Kidney (tissue), 13 donors: ENCODE measurements at regions not wholly inside any gene's neighbourhood (a gene's known extent, or its start where the extent isn't known, plus 50 kb on each side); places are given as distances from the start of the nearest gene placed in this dataset.
"Not testable (repeated sequence)": the region's sequence is repeated elsewhere in the genome, so short reads cannot be mapped to it uniquely, and the experiment has no call there.

Source experiments
- DNase-seq, 5 donors: peaks; one replicate each; pipeline ENCODE4 v3.0.0-alpha.2; 2013 to 2020
- FAIRE-seq: peaks from 2 replicates; lab custom pipeline; 2012; peaks lifted over from hg19 to GRCh38; lab: Jason Lieb, UNC
- H3K27ac ChIP-seq, 2 donors: one replicate each; pipeline ENCODE4 v1.7.0; 2013; ENCODE audit warnings: low read depth in 2 of 2, low read length in 2 of 2, inconsistent platforms in 1 of 2
- H3K27me3 ChIP-seq: one replicate; pipeline ENCODE4 v1.7.1; 2013; ENCODE audit warnings: low read length, inconsistent platforms; ENCODE audit not compliant: control insufficient read depth, insufficient read depth
- H3K36me3 ChIP-seq, 3 donors: one replicate each; pipeline versions ENCODE4 v1.7.0 to v1.7.1; 2013; ENCODE audit warnings: low read length in 3 of 3, control low read depth in 1 of 3, inconsistent platforms in 1 of 3; ENCODE audit not compliant: insufficient read depth in 3 of 3, control insufficient read depth in 2 of 3
- H3K4me1 ChIP-seq, 3 donors: one replicate each; pipeline versions ENCODE4 v1.7.0 to v1.7.1; 2013; ENCODE audit warnings: low read length in 3 of 3, inconsistent platforms in 1 of 3, low read depth in 1 of 3; ENCODE audit not compliant: control insufficient read depth in 2 of 3, insufficient read depth in 2 of 3
- H3K4me3 ChIP-seq, 3 donors: one replicate each; pipeline versions ENCODE4 v1.7.0 to v1.8.1; 2013; ENCODE audit warnings: low read length in 3 of 3, control low read depth in 1 of 3, inconsistent platforms in 1 of 3
- H3K9ac ChIP-seq, 3 donors: one replicate each; pipeline versions ENCODE4 v1.7.0 to v1.7.1; 2013; ENCODE audit warnings: low read length in 3 of 3, control low read depth in 1 of 3, inconsistent platforms in 1 of 3
- H3K9me3 ChIP-seq, 3 donors: one replicate each; pipeline versions ENCODE4 v1.7.0 to v1.7.1; 2013; ENCODE audit warnings: low read length in 3 of 3, control low read depth in 1 of 3, inconsistent platforms in 1 of 3; ENCODE audit not compliant: control insufficient read depth in 2 of 3, insufficient read depth in 1 of 3
- intact Hi-C: fragments of 100-400 bp; cut with DNase I; formaldehyde crosslinking; loops from one replicate; pipeline ENCODE4 v1.11.1; 2022
- TF ChIP-seq, protein P1 (sequence below): IDR thresholded peaks from 3 replicates; pipeline ENCODE4 v1.5.1; 2012; ENCODE audit warnings: mild to moderate bottlenecking, moderate library complexity, borderline replicate concordance; ENCODE audit not compliant: insufficient read depth; ENCODE audit errors: extremely low read depth
- donor health status: control.
- donor health status: control.
- donor health status: control.
- donor health status: control.
- donor health status: control.
- donor health status: DM: yes; HTN: yes; CAD: no.
- donor health status: Normal renal cell carcinoma (clear cell type).

DNA sequence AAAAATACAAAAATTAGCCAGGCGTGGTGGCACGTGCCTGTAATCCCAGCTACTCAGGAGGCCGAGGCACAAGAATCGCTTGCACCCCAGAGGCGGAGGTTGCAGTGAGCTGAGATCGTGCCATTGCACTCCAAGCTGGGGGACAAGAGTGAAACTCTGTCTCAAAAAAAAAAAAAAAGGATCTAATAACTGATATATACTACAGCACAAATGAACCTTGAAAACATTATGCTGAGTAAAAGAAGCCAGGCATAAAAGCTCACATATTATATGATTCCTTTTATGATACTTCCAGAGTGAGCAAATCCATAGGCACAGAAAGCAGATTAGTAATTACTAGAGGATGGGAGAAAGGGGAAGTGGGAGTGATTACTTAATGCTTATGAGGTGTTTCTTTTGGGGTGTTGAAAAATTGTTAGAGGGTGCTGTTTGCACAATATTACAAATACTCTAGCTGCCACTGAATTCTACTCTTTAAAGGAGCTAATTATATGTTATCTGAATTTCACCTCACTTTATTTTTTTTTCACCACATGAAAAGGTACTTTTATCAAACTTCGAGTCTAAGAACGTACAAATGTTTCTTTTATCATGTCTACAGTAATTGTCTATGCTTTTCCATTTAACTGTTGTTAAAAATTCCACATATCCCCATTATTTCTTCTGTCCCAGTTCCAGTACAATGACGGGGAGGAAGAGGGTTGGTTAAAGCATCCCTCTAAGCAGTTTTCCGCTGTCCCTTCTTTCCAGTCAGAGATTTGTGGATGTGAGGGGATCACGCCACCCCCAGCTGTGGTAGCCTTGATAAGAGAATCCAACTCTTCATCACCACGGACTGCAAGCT, 77.7 kb upstream of the FAM174B start:
- no peaks in the 10 kb centered on the region for H3K36me3 ChIP-seq
- intact Hi-C loops: no loop called here
- no peaks in the 10 kb centered on the region for H3K9me3 ChIP-seq
- no peak overlapping the region for H3K27ac ChIP-seq
- H3K27me3 ChIP-seq: no peaks in the 10 kb centered on the region
- no peaks in the 10 kb centered on the region for H3K4me1 ChIP-seq
- FAIRE-seq: no peak
- H3K9ac ChIP-seq: peak overlapping the region; percentile 10 to 51 (median 47)
- TF ChIP-seq, protein P1, sequence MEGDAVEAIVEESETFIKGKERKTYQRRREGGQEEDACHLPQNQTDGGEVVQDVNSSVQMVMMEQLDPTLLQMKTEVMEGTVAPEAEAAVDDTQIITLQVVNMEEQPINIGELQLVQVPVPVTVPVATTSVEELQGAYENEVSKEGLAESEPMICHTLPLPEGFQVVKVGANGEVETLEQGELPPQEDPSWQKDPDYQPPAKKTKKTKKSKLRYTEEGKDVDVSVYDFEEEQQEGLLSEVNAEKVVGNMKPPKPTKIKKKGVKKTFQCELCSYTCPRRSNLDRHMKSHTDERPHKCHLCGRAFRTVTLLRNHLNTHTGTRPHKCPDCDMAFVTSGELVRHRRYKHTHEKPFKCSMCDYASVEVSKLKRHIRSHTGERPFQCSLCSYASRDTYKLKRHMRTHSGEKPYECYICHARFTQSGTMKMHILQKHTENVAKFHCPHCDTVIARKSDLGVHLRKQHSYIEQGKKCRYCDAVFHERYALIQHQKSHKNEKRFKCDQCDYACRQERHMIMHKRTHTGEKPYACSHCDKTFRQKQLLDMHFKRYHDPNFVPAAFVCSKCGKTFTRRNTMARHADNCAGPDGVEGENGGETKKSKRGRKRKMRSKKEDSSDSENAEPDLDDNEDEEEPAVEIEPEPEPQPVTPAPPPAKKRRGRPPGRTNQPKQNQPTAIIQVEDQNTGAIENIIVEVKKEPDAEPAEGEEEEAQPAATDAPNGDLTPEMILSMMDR: no peak
- DNase-seq: no peak
- H3K4me3 ChIP-seq: peak overlapping the region; percentile 55 to 67 (median 65)

DNA sequence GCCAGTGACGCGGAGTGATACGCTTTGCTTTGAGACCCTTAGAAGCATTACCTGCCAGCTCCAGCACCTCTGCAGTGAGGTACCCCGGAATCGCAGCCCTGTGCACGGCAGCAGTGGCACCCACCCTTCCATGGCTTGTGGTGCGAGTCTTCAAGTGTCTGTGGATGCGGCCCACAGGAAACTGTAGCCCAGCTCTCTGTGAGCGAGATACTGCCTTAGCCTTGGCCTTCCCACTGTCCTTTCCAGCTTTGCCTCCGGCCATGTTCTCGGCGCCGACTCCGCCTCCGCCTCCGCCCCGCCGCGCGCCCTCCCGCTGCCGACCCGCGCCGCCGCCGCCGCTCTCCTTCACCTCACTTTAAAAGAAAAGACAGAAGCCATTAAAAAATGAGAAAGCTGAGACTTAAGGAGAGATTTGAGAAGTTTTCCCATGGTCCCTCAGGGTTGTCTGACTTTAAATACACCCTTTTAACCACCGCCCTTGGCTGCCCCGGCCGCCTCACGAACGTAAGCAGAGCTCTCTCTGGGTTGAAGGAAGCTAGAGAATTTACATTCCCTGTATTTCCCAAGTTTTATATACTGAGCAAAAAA, 78.5 kb upstream of the FAM174B start:
- no peaks in the 10 kb centered on the region for H3K27me3 ChIP-seq
- TF ChIP-seq, protein P1: no peak
- H3K9me3 ChIP-seq: no peaks in the 10 kb centered on the region
- H3K4me1 ChIP-seq: no peaks in the 10 kb centered on the region
- peak overlapping the region; percentile 10 to 70 (median 47) for H3K9ac ChIP-seq
- H3K4me3 ChIP-seq: peak overlapping the region; percentile 55 to 67 (median 65)
- peak in 4 of 5 donors; percentile 71 to 86 (median 74) for DNase-seq
- FAIRE-seq: no peak
- no peaks in the 10 kb centered on the region for H3K36me3 ChIP-seq
- peak overlapping the region in 1 of 2 donors; percentile 20 for H3K27ac ChIP-seq
- intact Hi-C loops: no loop called here

DNA sequence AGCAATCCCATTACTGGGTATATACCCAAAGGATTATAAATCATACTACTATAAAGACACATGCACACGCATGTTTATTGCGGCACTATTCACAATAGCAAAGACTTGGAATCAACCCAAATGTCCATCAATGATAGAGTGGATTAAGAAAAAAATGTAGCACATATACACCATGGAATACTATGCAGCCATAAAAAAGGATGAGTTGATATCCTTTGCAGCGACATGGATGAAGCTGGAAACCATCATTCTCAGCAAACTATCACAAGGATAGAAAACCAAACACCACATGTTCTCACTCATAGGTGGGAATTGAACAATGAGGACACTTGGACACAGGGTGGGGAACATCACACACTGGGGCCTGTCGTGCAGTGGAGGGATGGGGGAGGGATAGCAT, 83.7 kb upstream of the FAM174B start:
- FAIRE-seq, H3K9ac ChIP-seq, H3K36me3 ChIP-seq, H3K9me3 ChIP-seq, H3K4me3 ChIP-seq, H3K4me1 ChIP-seq, intact Hi-C loops, DNase-seq, H3K27ac ChIP-seq, H3K27me3 ChIP-seq: not testable (repeated sequence)

DNA sequence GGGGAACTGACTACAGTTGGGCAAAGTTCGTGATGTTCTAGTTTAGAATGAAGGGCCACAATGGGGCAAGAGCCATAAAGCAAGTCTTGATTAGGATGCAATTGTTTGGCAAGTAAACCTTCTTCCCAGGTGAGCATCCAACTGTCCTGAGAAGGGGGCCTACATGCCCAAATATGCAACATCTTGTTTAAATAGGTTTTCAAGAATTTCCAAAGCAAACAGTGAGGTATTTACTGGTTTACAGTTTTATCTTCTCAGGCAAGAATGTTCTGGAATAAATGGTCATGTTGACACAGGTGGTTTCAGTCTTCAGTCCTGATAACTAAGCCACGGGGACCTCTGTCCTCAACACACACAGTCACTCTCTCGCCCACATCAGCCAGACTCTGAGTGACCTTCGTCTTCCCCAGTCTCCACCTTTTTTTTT, 90.3 kb upstream of the FAM174B start:
- no peak overlapping the region for H3K27ac ChIP-seq
- intact Hi-C loops: no loop called here
- no peaks in the 10 kb centered on the region for H3K9me3 ChIP-seq
- H3K4me1 ChIP-seq: no peaks in the 10 kb centered on the region
- no peaks in the 10 kb centered on the region for H3K27me3 ChIP-seq
- no peak for FAIRE-seq
- no peak overlapping the region for H3K4me3 ChIP-seq
- TF ChIP-seq, protein P1: no peak
- DNase-seq: no peak
- no peak overlapping the region for H3K9ac ChIP-seq
- no peaks in the 10 kb centered on the region for H3K36me3 ChIP-seq
